ENCODE measurements at regions not wholly inside any gene's neighbourhood (a gene's known extent, or its start where the extent isn't known, plus 50 kb on each side); places are given as distances from the start of the nearest gene placed in this dataset.

DNA sequence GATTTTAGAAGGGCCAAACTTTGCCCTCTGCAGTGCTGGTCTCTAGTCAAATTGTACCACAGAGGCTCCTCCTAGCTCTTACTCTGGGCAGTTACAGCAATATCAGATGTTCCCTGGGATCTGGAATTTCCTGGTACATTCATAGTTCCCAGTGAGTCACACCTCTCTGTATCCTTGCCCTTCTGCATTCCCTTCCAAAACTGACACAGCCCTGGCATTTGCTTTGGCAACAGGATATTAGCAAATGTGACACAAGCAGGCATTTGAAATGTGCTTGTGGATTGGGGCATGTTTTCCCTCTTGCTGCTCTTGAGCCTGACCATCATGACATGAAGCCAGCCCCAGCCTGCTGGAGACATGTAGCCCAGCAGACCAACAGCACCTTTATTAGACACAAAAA is 284.7 kb upstream of the AKR1E2 start (continued):
- TF ChIP-seq, protein P1, sequence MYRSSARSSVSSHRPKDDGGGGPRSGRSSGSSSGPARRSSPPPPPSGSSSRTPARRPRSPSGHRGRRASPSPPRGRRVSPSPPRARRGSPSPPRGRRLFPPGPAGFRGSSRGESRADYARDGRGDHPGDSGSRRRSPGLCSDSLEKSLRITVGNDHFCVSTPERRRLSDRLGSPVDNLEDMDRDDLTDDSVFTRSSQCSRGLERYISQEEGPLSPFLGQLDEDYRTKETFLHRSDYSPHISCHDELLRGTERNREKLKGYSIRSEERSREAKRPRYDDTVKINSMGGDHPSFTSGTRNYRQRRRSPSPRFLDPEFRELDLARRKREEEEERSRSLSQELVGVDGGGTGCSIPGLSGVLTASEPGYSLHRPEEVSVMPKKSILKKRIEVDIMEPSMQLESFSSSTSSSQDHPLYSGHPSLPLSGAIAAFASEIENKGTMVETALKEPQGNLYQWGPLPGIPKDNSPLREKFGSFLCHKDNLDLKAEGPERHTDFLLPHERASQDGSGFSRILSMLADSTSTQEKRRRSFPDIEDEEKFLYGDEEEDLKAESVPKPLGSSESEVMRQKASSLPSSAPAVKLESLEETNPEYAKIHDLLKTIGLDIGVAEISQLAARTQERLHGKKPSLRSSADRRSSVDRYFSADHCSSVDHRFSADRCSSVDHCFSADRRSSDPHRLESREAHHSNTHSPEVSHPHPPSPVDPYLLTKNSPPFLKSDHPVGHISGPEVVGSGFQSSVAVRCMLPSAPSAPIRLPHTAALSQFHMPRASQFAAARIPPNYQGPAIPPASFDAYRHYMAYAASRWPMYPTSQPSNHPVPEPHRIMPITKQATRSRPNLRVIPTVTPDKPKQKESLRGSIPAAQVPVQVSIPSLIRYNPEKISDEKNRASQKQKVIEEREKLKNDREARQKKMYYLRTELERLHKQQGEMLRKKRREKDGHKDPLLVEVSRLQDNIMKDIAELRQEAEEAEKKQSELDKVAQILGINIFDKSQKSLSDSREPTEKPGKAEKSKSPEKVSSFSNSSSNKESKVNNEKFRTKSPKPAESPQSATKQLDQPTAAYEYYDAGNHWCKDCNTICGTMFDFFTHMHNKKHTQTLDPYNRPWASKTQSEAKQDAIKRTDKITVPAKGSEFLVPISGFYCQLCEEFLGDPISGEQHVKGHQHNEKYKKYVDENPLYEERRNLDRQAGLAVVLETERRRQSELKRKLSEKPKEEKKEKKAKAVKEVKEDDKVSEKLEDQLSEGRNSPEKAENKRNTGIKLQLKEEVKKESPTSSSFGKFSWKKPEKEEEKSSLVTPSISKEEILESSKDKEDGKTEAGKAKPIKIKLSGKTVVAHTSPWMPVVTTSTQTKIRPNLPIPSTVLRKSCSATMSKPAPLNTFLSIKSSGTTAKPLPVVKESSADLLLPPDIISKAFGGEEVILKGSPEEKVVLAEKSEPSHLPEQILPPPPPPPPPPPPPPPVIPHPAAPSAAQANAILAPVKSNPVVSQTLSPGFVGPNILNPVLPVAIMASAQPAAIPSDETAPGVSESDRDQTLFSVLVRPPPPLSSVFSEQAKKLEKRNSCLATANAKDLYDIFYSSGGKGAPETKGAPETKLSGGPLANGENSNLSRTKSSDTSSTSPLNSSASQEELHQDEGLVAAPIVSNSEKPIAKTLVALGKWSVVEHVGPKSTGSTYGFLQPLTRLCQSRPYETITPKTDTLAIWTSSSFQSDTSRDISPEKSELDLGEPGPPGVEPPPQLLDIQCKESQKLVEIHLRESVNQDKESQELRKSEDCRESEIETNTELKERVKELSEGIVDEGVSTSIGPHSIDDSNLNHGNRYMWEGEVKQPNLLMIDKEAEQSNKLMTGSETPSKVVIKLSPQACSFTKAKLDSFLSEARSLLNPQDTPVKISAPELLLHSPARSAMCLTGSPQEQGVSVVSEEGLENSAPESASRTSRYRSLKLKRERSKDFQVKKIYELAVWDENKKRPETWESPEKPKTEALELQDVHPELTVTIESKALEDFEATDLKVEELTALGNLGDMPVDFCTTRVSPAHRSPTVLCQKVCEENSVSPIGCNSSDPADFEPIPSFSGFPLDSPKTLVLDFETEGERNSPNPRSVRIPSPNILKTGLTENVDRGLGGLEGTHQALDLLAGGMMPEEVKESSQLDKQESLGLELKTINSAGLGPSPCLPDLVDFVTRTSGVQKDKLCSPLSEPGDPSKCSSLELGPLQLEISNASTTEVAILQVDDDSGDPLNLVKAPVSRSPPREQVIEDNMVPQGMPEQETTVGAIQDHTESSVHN (IDR thresholded peaks at IDR 0.05; ENCODE audit: borderline replicate concordance in 1 of 2, low read depth in 1 of 2): no peak
- no peak for TF ChIP-seq ZC3H4 (CRISPR knock-in tag; IDR thresholded peaks at IDR 0.05; ENCODE audit: borderline replicate concordance)
- TF ChIP-seq RB1 (IDR thresholded peaks at IDR 0.05; ENCODE audit: low read depth): no peak
- no peak for TF ChIP-seq ZNF583 (CRISPR knock-in tag; IDR thresholded peaks at IDR 0.05)
- no peak for TF ChIP-seq ZNF175 (CRISPR knock-in tag; IDR thresholded peaks at IDR 0.05; ENCODE audit: low read depth)
- TF ChIP-seq, protein P2, sequence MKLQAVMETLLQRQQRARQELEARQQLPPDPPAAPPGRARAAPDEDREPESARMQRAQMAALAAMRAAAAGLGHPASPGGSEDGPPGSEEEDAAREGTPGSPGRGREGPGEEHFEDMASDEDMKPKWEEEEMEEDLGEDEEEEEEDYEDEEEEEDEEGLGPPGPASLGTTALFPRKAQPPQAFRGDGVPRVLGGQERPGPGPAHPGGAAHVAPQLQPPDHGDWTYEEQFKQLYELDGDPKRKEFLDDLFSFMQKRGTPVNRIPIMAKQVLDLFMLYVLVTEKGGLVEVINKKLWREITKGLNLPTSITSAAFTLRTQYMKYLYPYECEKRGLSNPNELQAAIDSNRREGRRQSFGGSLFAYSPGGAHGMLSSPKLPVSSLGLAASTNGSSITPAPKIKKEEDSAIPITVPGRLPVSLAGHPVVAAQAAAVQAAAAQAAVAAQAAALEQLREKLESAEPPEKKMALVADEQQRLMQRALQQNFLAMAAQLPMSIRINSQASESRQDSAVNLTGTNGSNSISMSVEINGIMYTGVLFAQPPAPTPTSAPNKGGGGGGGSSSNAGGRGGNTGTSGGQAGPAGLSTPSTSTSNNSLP (IDR thresholded peaks at IDR 0.05; ENCODE audit: borderline replicate concordance, low read depth, low read length): no peak
- TF ChIP-seq ZNF217 (CRISPR knock-in tag; IDR thresholded peaks at IDR 0.05): no peak
- TF ChIP-seq MIER1 (IDR thresholded peaks at IDR 0.05; ENCODE audit: low read depth): no peak

Measured in K562 (cell line).